KOPT-K1 (cell line): ENCODE measurements at regions not wholly inside any gene's neighbourhood (a gene's known extent, or its start where the extent isn't known, plus 50 kb on each side); places are given as distances from the start of the nearest gene placed in this dataset.
A peak's percentile ranks its signal among the peaks of the same experiment; 100 is the strongest.

Experiments used
- H3K27ac ChIP-seq: fragments of 200-600 bp; sonication (generic); 2 replicates; pipeline ENCODE4 v1.5.1; 2016; ENCODE audit warnings: antibody characterized with exemption, mild to moderate bottlenecking, low read depth, low read length; ENCODE audit not compliant: poor library complexity, severe bottlenecking
- H3K36me3 ChIP-seq: fragments of 200-600 bp; sonication (generic); 2 replicates; pipeline ENCODE4 v1.5.1; 2017; ENCODE audit warnings: antibody characterized with exemption, mild to moderate bottlenecking, low read length, moderate library complexity; ENCODE audit not compliant: insufficient read depth
- H3K9me3 ChIP-seq: fragments of 200-600 bp; sonication (generic); 2 replicates; pipeline ENCODE4 v1.5.1; 2017; ENCODE audit warnings: antibody characterized with exemption, low read length, mild to moderate bottlenecking; ENCODE audit not compliant: insufficient read depth, poor library complexity, severe bottlenecking

- H3K36me3 ChIP-seq = no peaks in the 10 kb centered on the region
- peaks cover 11% of the 10 kb centered on the region for H3K9me3 ChIP-seq
- H3K27ac ChIP-seq = peak overlapping the region; percentile 25
Observed at GRCh38 chr2:111710613-111711012, 173.4 kb downstream of the ANAPC1 start.

GRCh38 chr2:111711270-111711669 lies 172.7 kb downstream of the ANAPC1 start:
- Histone ChIP-seq H3K36me3 (no peaks in the 10 kb centered on the region), H3K27ac (peak overlapping the region; percentile 25), H3K9me3 (peaks cover 11% of the 10 kb centered on the region)

GRCh38 chr2:111712361-111712760 lies 171.6 kb downstream of the ANAPC1 start:
- Histone ChIP-seq H3K36me3 (no peaks in the 10 kb centered on the region), H3K27ac (no peak overlapping the region), H3K9me3 (peaks cover 11% of the 10 kb centered on the region)

GRCh38 chr2:111712940-111713515 lies 171.0 kb downstream of the ANAPC1 start:
- H3K27ac ChIP-seq = no peak overlapping the region
- H3K36me3 ChIP-seq = no peaks in the 10 kb centered on the region
- H3K9me3 ChIP-seq = peaks cover 11% of the 10 kb centered on the region

GRCh38 chr2:111715987-111716904 lies 167.7 kb downstream of the ANAPC1 start:
- Histone ChIP-seq H3K36me3 (no peaks in the 10 kb centered on the region), H3K27ac (no peak overlapping the region), H3K9me3 (peaks cover 11% of the 10 kb centered on the region)

- H3K9me3 ChIP-seq = peaks cover 6% of the 10 kb centered on the region
Observed at GRCh38 chr2:111716905-111717775, 166.9 kb downstream of the ANAPC1 start.

More at GRCh38 chr2:111716905-111717775, 166.9 kb downstream of the ANAPC1 start:
- Histone ChIP-seq H3K27ac (no peak overlapping the region), H3K36me3 (no peaks in the 10 kb centered on the region)
